ENCODE measurements at regions not wholly inside any gene's neighbourhood (a gene's known extent, or its start where the extent isn't known, plus 50 kb on each side); places are given as distances from the start of the nearest gene placed in this dataset.
"Not testable (repeated sequence)": the region's sequence is repeated elsewhere in the genome, so short reads cannot be mapped to it uniquely, and the experiment has no call there.

- DNase-seq (ENCODE audit: extremely low spot score) = no peak
- WGBS = 80% methylated on average over 3 of the region's 3 CpGs
- no peak overlapping the region for H3K4me3 ChIP-seq (ENCODE audit: low read depth, low read length)
- no peaks in the 10 kb centered on the region for H3K4me1 ChIP-seq (ENCODE audit: insufficient read depth)
- no peaks in the 10 kb centered on the region for H3K36me3 ChIP-seq (ENCODE audit: insufficient read depth)
- H3K27ac ChIP-seq (ENCODE audit: low read depth) = no peak overlapping the region
Measured at GRCh38 chr3:139185527-139185926, 140.8 kb upstream of the PRR23C start.

DNA sequence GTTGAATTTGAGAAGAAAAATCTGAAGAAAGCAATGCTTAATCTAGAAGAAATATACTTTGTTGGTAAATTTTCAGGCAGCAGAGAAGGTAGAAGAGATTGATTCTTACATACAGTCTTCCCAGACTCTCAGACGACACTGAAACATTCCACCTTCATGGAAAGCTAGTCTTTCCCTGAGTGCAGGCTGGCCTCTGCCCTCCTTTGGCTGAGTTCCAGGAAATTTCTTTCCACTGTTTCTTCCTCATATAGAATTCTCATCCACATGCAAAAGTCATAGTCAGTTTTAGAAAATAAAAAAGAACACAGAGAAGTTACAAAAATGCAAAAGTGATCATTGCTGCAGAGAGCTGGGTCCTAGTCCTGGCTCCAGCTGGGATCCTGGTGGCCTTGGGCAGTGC is 142.5 kb upstream of the PRR23C start:
- Histone ChIP-seq H3K36me3 (ENCODE audit: insufficient read depth) (no peaks in the 10 kb centered on the region), H3K4me3 (ENCODE audit: low read depth, low read length) (no peak overlapping the region), H3K27ac (ENCODE audit: low read depth) (no peak overlapping the region), H3K4me1 (ENCODE audit: insufficient read depth) (no peaks in the 10 kb centered on the region)
- whole genome bisulfite sequencing = 11% methylated on average over 1 of the region's 1 CpG
- DNase-seq (ENCODE audit: extremely low spot score) = no peak

GRCh38 chr3:139187648-139188047 is 143.0 kb upstream of the PRR23C start:
- DNase-seq (ENCODE audit: extremely low spot score) = no peak
- no peak overlapping the region for H3K27ac ChIP-seq (ENCODE audit: low read depth)
- WGBS = 84% methylated on average over 4 of the region's 4 CpGs
- no peaks in the 10 kb centered on the region for H3K4me1 ChIP-seq (ENCODE audit: insufficient read depth)
- no peak overlapping the region for H3K4me3 ChIP-seq (ENCODE audit: low read depth, low read length)
- no peaks in the 10 kb centered on the region for H3K36me3 ChIP-seq (ENCODE audit: insufficient read depth)

DNA sequence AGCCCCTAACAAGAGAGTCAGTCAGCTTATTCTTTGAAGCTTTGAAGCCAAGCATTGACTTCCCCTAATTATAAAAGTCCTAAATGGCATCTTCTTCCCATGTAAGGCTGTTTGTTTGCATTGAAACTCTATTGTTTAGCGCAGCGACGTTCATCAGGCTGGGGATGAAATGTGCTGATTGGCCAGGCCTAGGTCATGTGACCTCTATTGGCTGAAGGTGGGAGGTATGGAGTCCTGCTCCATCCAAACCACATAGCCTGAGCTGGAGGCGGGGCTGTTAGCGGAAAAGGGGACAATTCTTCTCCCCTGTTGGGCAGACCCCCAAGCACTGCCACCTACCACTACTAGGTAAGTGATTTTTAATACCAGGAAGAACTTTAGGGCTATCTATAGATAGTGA is 145.3 kb upstream of the PRR23C start:
- 94% methylated on average over 5 of the region's 5 CpGs for WGBS
- no peak for DNase-seq (ENCODE audit: extremely low spot score)
- Histone ChIP-seq H3K4me1 (ENCODE audit: insufficient read depth) (no peaks in the 10 kb centered on the region), H3K36me3 (ENCODE audit: insufficient read depth) (no peaks in the 10 kb centered on the region), H3K4me3 (ENCODE audit: low read depth, low read length) (no peak overlapping the region), H3K27ac (ENCODE audit: low read depth) (no peak overlapping the region)

GRCh38 chr3:139194421-139194820 is 149.4 kb upstream of the MRPS22 start:
- not testable (repeated sequence) for H3K27ac ChIP-seq (ENCODE audit: low read depth); H3K36me3 ChIP-seq (ENCODE audit: insufficient read depth); H3K4me3 ChIP-seq (ENCODE audit: low read depth, low read length); H3K4me1 ChIP-seq (ENCODE audit: insufficient read depth); DNase-seq (ENCODE audit: extremely low spot score)
- 83% methylated on average over 2 of the region's 5 CpGs for WGBS

DNA sequence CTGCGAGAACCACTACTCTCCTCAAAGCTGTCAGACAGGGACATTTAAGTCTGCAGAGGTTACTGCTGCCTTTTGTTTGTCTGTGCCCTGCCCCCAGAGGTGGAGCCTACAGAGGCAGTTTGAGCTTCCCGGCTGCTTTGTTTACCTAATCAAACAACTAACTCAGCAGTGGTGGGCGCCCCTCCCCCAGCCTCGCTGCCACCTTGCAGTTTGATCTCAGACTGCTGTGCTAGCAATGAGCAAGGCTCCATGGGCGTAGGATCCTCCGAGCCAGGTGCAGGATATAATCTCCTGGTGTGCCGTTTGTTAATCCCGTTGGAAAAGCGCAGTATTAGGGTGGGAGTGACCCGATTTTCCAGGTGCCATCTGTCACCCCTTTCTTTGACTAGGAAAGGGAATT is 147.7 kb upstream of the MRPS22 start:
- not testable (repeated sequence) for DNase-seq (ENCODE audit: extremely low spot score); H3K4me1 ChIP-seq (ENCODE audit: insufficient read depth); H3K36me3 ChIP-seq (ENCODE audit: insufficient read depth); H3K27ac ChIP-seq (ENCODE audit: low read depth); H3K4me3 ChIP-seq (ENCODE audit: low read depth, low read length)
- WGBS = 91% methylated on average over 10 of the region's 10 CpGs

DNA sequence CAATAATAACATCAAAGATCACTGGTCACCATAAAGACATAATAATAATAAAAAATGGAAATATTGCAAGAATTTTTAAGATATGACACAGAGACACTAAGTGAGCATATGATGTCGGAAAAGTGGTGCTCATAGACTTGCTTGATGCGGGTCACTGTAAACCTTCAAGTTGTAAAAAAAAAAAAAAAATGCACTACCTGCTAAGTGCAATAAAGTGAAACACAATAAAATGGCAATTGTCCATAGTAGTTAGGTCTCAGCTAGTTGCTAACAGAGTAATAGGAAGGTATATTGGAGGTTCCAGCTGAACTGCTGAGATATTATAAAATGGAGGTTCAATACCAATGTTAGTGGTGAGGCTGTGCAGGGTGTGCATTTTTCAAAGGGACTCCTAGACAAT is 146.6 kb upstream of the MRPS22 start:
- H3K27ac ChIP-seq (ENCODE audit: low read depth) = no peak overlapping the region
- no peak for DNase-seq (ENCODE audit: extremely low spot score)
- WGBS = 95% methylated on average over 2 of the region's 2 CpGs
- H3K4me3 ChIP-seq (ENCODE audit: low read depth, low read length) = no peak overlapping the region
- no peaks in the 10 kb centered on the region for H3K4me1 ChIP-seq (ENCODE audit: insufficient read depth)
- no peaks in the 10 kb centered on the region for H3K36me3 ChIP-seq (ENCODE audit: insufficient read depth)

GRCh38 chr3:139198186-139198585 is 145.6 kb upstream of the MRPS22 start:
- no peak for DNase-seq (ENCODE audit: extremely low spot score)
- no peak overlapping the region for H3K27ac ChIP-seq (ENCODE audit: low read depth)
- 80% methylated on average over 2 of the region's 2 CpGs for WGBS
- no peaks in the 10 kb centered on the region for H3K36me3 ChIP-seq (ENCODE audit: insufficient read depth)
- H3K4me1 ChIP-seq (ENCODE audit: insufficient read depth) = no peaks in the 10 kb centered on the region
- H3K4me3 ChIP-seq (ENCODE audit: low read depth, low read length) = no peak overlapping the region

GRCh38 chr3:139198929-139199328 is 144.9 kb upstream of the MRPS22 start:
- WGBS = 74% methylated on average over 2 of the region's 2 CpGs
- no peaks in the 10 kb centered on the region for H3K36me3 ChIP-seq (ENCODE audit: insufficient read depth)
- DNase-seq (ENCODE audit: extremely low spot score) = no peak

DNA sequence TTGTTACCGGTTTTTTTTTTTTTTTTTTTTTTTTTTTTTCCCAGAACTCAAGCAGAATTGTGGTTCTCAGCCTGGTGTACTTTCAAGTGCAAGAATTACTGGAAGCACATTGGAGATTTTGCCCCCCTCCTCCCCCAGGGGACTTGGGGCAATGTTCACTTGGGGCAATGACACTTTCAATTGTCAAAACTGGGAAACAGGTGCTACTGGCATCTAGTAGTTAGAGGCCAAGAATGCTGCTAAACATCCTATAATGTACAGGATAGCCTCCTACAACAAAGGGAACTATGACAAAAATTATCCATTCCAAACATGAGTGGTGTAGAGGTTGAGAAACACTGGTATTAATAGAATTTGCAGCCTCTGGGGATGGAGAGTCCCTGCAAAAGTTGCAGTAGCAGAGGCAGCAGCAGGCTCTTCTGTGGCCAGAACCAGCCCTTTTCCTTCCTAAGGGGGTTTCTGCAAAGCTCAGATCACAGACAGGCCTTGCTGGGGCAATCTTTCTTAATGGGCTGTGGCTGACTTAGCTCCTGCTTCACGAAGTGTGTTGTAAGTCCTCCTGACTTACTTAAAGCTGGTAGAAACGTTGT is 144.3 kb upstream of the MRPS22 start:
- WGBS = 38% methylated on average over 3 of the region's 3 CpGs
- Histone ChIP-seq H3K4me1 (ENCODE audit: insufficient read depth) (no peaks in the 10 kb centered on the region), H3K27ac (ENCODE audit: low read depth) (no peak overlapping the region), H3K4me3 (ENCODE audit: low read depth, low read length) (no peak overlapping the region), H3K36me3 (ENCODE audit: insufficient read depth) (no peaks in the 10 kb centered on the region)
- DNase-seq (ENCODE audit: extremely low spot score) = no peak

More at GRCh38 chr3:139198929-139199328, 144.9 kb upstream of the MRPS22 start:
- no peaks in the 10 kb centered on the region for H3K4me1 ChIP-seq (ENCODE audit: insufficient read depth)
- H3K27ac ChIP-seq (ENCODE audit: low read depth) = no peak overlapping the region
- no peak overlapping the region for H3K4me3 ChIP-seq (ENCODE audit: low read depth, low read length)

GRCh38 chr3:139201446-139202225 is 142.2 kb upstream of the MRPS22 start:
- Histone ChIP-seq H3K4me3 (ENCODE audit: low read depth, low read length) (no peak overlapping the region), H3K27ac (ENCODE audit: low read depth) (no peak overlapping the region), H3K4me1 (ENCODE audit: insufficient read depth) (no peaks in the 10 kb centered on the region), H3K36me3 (ENCODE audit: insufficient read depth) (no peaks in the 10 kb centered on the region)
- 82% methylated on average over 7 of the region's 7 CpGs for WGBS
- DNase-seq (ENCODE audit: extremely low spot score) = no peak

- Histone ChIP-seq H3K27ac (ENCODE audit: low read depth) (no peak overlapping the region), H3K36me3 (ENCODE audit: insufficient read depth) (no peaks in the 10 kb centered on the region), H3K4me3 (ENCODE audit: low read depth, low read length) (no peak overlapping the region), H3K4me1 (ENCODE audit: insufficient read depth) (no peaks in the 10 kb centered on the region)
- WGBS = 37% methylated on average over 5 of the region's 5 CpGs
- no peak for DNase-seq (ENCODE audit: extremely low spot score)
Measured at GRCh38 chr3:139202226-139202958, 141.4 kb upstream of the MRPS22 start.

GRCh38 chr3:139202959-139203349 is 140.9 kb upstream of the MRPS22 start:
- Histone ChIP-seq H3K4me3 (ENCODE audit: low read depth, low read length) (no peak overlapping the region), H3K4me1 (ENCODE audit: insufficient read depth) (no peaks in the 10 kb centered on the region), H3K36me3 (ENCODE audit: insufficient read depth) (no peaks in the 10 kb centered on the region), H3K27ac (ENCODE audit: low read depth) (no peak overlapping the region)
- WGBS = 36% methylated on average over 1 of the region's 1 CpG
- no peak for DNase-seq (ENCODE audit: extremely low spot score)

- no peak for DNase-seq (ENCODE audit: extremely low spot score)
- Histone ChIP-seq H3K4me1 (ENCODE audit: insufficient read depth) (no peaks in the 10 kb centered on the region), H3K4me3 (ENCODE audit: low read depth, low read length) (no peak overlapping the region), H3K36me3 (ENCODE audit: insufficient read depth) (no peaks in the 10 kb centered on the region), H3K27ac (ENCODE audit: low read depth) (no peak overlapping the region)
- 84% methylated on average over 2 of the region's 2 CpGs for WGBS
Measured at GRCh38 chr3:139203752-139204151, 140.1 kb upstream of the MRPS22 start.

All from urinary bladder (tissue), 3 donors.